ENCODE measurements at regions not wholly inside any gene's neighbourhood (a gene's known extent, or its start where the extent isn't known, plus 50 kb on each side); places are given as distances from the start of the nearest gene placed in this dataset.

- Histone ChIP-seq H3K4me1 (ENCODE audit: control insufficient read depth, insufficient read depth, low read length) (peaks cover 14% of the 10 kb centered on the region), H3K36me3 (ENCODE audit: control insufficient read depth in 2 of 2, insufficient read depth in 1 of 2, low read length in 2 of 2) (no peaks in the 10 kb centered on the region), H3K9me3 (ENCODE audit: control insufficient read depth, insufficient read depth, low read depth, low read length) (no peaks in the 10 kb centered on the region), H3K27ac (ENCODE audit: extremely low read depth, low read depth, low read length) (no peak overlapping the region), H3K4me3 (ENCODE audit: low read depth, low read length) (no peak overlapping the region)
- CTCF ChIA-PET, result interaction anchor here (0.5 kb wide), 1 partner anchor 147 kb away, joined by 3 read pairs; no protein-coding TSS in a partner anchor
- POLR2A ChIA-PET, result no interaction called here
- no peak for TF ChIP-seq OVOL3 (tag by site-specific recombination; IDR thresholded peaks at IDR 0.05)
- TF ChIP-seq ELK4 (IDR thresholded peaks at IDR 0.05; ENCODE audit: borderline replicate concordance, low read depth, low read length), result no peak
- TF ChIP-seq KLF17 (tag by site-specific recombination; IDR thresholded peaks at IDR 0.05), result no peak
These were observed 257.3 kb upstream of the FOXQ1 start for GRCh38 chr6:1054653-1055014.

- Histone ChIP-seq H3K27ac (ENCODE audit: extremely low read depth, low read depth, low read length) (no peak overlapping the region), H3K36me3 (ENCODE audit: control insufficient read depth in 2 of 2, insufficient read depth in 1 of 2, low read length in 2 of 2) (no peaks in the 10 kb centered on the region), H3K4me1 (ENCODE audit: control insufficient read depth, insufficient read depth, low read length) (peaks cover 14% of the 10 kb centered on the region), H3K9me3 (ENCODE audit: control insufficient read depth, insufficient read depth, low read depth, low read length) (no peaks in the 10 kb centered on the region), H3K4me3 (ENCODE audit: low read depth, low read length) (no peak overlapping the region)
- CTCF ChIA-PET, result no interaction called here
- POLR2A ChIA-PET, result no interaction called here
- no peak for TF ChIP-seq ZNF132 (tag by site-specific recombination; IDR thresholded peaks at IDR 0.05; ENCODE audit: borderline replicate concordance)
- TF ChIP-seq ZBTB11 (tag by site-specific recombination; conservative IDR thresholded peaks at IDR 0.05; ENCODE audit: low read depth), result no peak
- no peak for TF ChIP-seq ZBTB48 (tag by site-specific recombination; IDR thresholded peaks at IDR 0.05)
- TF ChIP-seq ZEB2 (tag by site-specific recombination; IDR thresholded peaks at IDR 0.05), result no peak
- no peak for TF ChIP-seq ZNF23 (tag by site-specific recombination; IDR thresholded peaks at IDR 0.05; ENCODE audit: borderline replicate concordance)
- no peak for TF ChIP-seq ZNF571 (tag by site-specific recombination; IDR thresholded peaks at IDR 0.05)
- TF ChIP-seq ZNF521 (tag by site-specific recombination; IDR thresholded peaks at IDR 0.05), result no peak
- TF ChIP-seq ZNF548 (tag by site-specific recombination; IDR thresholded peaks at IDR 0.05), result no peak
- no peak for TF ChIP-seq ZNF510 (tag by site-specific recombination; IDR thresholded peaks at IDR 0.05; ENCODE audit: insufficient replicate concordance)
- TF ChIP-seq ZNF664 (tag by site-specific recombination; IDR thresholded peaks at IDR 0.05), result no peak
- TF ChIP-seq ZNF354C (tag by site-specific recombination; IDR thresholded peaks at IDR 0.05; ENCODE audit: borderline replicate concordance, low read depth), result no peak
- TF ChIP-seq HOXC10 (CRISPR knock-in tag; IDR thresholded peaks at IDR 0.05), result no peak
- TF ChIP-seq ZSCAN16 (tag by site-specific recombination; IDR thresholded peaks at IDR 0.05), result no peak
These were observed 258.3 kb upstream of the FOXQ1 start for GRCh38 chr6:1053586-1053985.

GRCh38 chr6:1052262-1052661 is 259.6 kb upstream of the FOXQ1 start:
- peaks cover 6% of the 10 kb centered on the region for H3K4me1 ChIP-seq (ENCODE audit: control insufficient read depth, insufficient read depth, low read length)
- no peak overlapping the region for H3K27ac ChIP-seq (ENCODE audit: extremely low read depth, low read depth, low read length)
- TF ChIP-seq ZNF223 (tag by site-specific recombination; IDR thresholded peaks at IDR 0.05), result no peak
- TF ChIP-seq ZSCAN16 (tag by site-specific recombination; IDR thresholded peaks at IDR 0.05), result no peak
- TF ChIP-seq AEBP2 (tag by site-specific recombination; IDR thresholded peaks at IDR 0.05; ENCODE audit: borderline replicate concordance), result no peak
- TF ChIP-seq ZNF133 (tag by site-specific recombination; IDR thresholded peaks at IDR 0.05), result peak; percentile 60
- no peak for TF ChIP-seq ZNF521 (tag by site-specific recombination; IDR thresholded peaks at IDR 0.05)
- no peak for TF ChIP-seq GLI2 (tag by site-specific recombination; IDR thresholded peaks at IDR 0.05; ENCODE audit: borderline replicate concordance, low read depth)
- no peaks in the 10 kb centered on the region for H3K9me3 ChIP-seq (ENCODE audit: control insufficient read depth, insufficient read depth, low read depth, low read length)
- H3K36me3 ChIP-seq (ENCODE audit: control insufficient read depth in 2 of 2, insufficient read depth in 1 of 2, low read length in 2 of 2), result no peaks in the 10 kb centered on the region
- POLR2A ChIA-PET, result no interaction called here
- H3K4me3 ChIP-seq (ENCODE audit: low read depth, low read length), result no peak overlapping the region
- CTCF ChIA-PET, result no interaction called here
